ENCODE measurements at regions not wholly inside any gene's neighbourhood (a gene's known extent, or its start where the extent isn't known, plus 50 kb on each side); places are given as distances from the start of the nearest gene placed in this dataset.

- H3K4me1 ChIP-seq (ENCODE audit: insufficient read depth, low read length, poor library complexity, severe bottlenecking), result no peaks in the 10 kb centered on the region
- no TSS peak for BruUV-seq (replicated peaks)
- POLR2A ChIA-PET, result interaction anchor here (0.7 to 2.8 kb wide), 5 partner anchors 10 to 428 kb away, joined by 3 to 11 read pairs (median 3); partner anchors contain the start of gene RPL22L1
- TF ChIP-seq EZH2phosphoT487 (IDR thresholded peaks at IDR 0.05; ENCODE audit: borderline replicate concordance, low read depth, low read length) (no peak), CTCF (conservative IDR thresholded peaks at IDR 0.05; ENCODE audit: low read length) (no peak)
- H3K27ac ChIP-seq (ENCODE audit: low read depth, low read length, poor library complexity, severe bottlenecking), result no peak overlapping the region
- no peaks in the 10 kb centered on the region for H3K36me3 ChIP-seq (ENCODE audit: insufficient read depth, low read length)
- no peak overlapping the region for H3K4me2 ChIP-seq (ENCODE audit: low read length)
- no peak overlapping the region for H3K4me3 ChIP-seq (ENCODE audit: low read depth, low read length, poor library complexity, severe bottlenecking)
- no peaks in the 10 kb centered on the region for H4K20me1 ChIP-seq (ENCODE audit: insufficient read depth, low read length)
- no peak overlapping the region for H2AFZ ChIP-seq (ENCODE audit: low read length)
- no peaks in the 10 kb centered on the region for H3K9me3 ChIP-seq (ENCODE audit: low read length)
- H3K79me2 ChIP-seq (ENCODE audit: insufficient read depth, low read depth, low read length), result no peaks in the 10 kb centered on the region
- intact Hi-C loops (cut with micrococcal nuclease; ENCODE audit: unreplicated experiment), result loop anchor here (5.0 kb wide), 1 partner anchor 114 kb away; no protein-coding TSS in a partner anchor
- CTCF ChIA-PET (ENCODE audit: unreplicated experiment), result interaction anchor here (0.5 to 5.3 kb wide), 5 partner anchors 8 to 1014 kb away, joined by 3 to 23 read pairs (median 3); no protein-coding TSS in a partner anchor
- H3K9me2 ChIP-seq (ENCODE audit: insufficient read depth, low read length), result no peaks in the 10 kb centered on the region
- no peak for DNase-seq (ENCODE audit: low spot score)
Measured at GRCh38 chr3:170811515-170811914, 58.5 kb downstream of the RPL22L1 start.

- no peak for TF ChIP-seq EZH2phosphoT487 (IDR thresholded peaks at IDR 0.05; ENCODE audit: borderline replicate concordance, low read depth, low read length)
- TF ChIP-seq CTCF (conservative IDR thresholded peaks at IDR 0.05; ENCODE audit: low read length), result no peak
Measured at GRCh38 chr3:170809975-170810357, 60.0 kb downstream of the RPL22L1 start.

More at GRCh38 chr3:170809975-170810357, 60.0 kb downstream of the RPL22L1 start:
- no peaks in the 10 kb centered on the region for H3K79me2 ChIP-seq (ENCODE audit: insufficient read depth, low read depth, low read length)
- H3K36me3 ChIP-seq (ENCODE audit: insufficient read depth, low read length), result no peaks in the 10 kb centered on the region
- H3K9me2 ChIP-seq (ENCODE audit: insufficient read depth, low read length), result no peaks in the 10 kb centered on the region
- ChIA-PET CTCF (ENCODE audit: unreplicated experiment) (interaction anchor here (5.3 kb wide), 1 partner anchor 397 kb away, joined by 23 read pairs; no protein-coding TSS in a partner anchor), POLR2A (interaction anchor here (0.5 to 2.8 kb wide), 4 partner anchors 30 to 398 kb away, joined by 3 to 11 read pairs (median 3); no protein-coding TSS in a partner anchor)
- H3K4me2 ChIP-seq (ENCODE audit: low read length), result no peak overlapping the region
- intact Hi-C loops (cut with micrococcal nuclease; ENCODE audit: unreplicated experiment), result loop anchor here (2.0 to 5.0 kb wide), 2 partner anchors 113 to 499 kb away; no protein-coding TSS in a partner anchor
- H3K4me1 ChIP-seq (ENCODE audit: insufficient read depth, low read length, poor library complexity, severe bottlenecking), result no peaks in the 10 kb centered on the region
- no peaks in the 10 kb centered on the region for H4K20me1 ChIP-seq (ENCODE audit: insufficient read depth, low read length)
- H3K4me3 ChIP-seq (ENCODE audit: low read depth, low read length, poor library complexity, severe bottlenecking), result no peak overlapping the region
- no TSS peak for BruUV-seq (replicated peaks)
- H2AFZ ChIP-seq (ENCODE audit: low read length), result no peak overlapping the region
- H3K9me3 ChIP-seq (ENCODE audit: low read length), result no peaks in the 10 kb centered on the region
- DNase-seq (ENCODE audit: low spot score), result no peak
- no peak overlapping the region for H3K27ac ChIP-seq (ENCODE audit: low read depth, low read length, poor library complexity, severe bottlenecking)

All from OCI-LY7 (cell line).